HCT116 (cell line): ENCODE measurements at regions not wholly inside any gene's neighbourhood (a gene's known extent, or its start where the extent isn't known, plus 50 kb on each side); places are given as distances from the start of the nearest gene placed in this dataset.

Experiments used
- ATAC-seq: fragments of 200-7000 bp; cut with Tn5 transposase; 2 replicates; pipeline ENCODE4 v1.9.1; 2020; ENCODE audit warnings: mild to moderate bottlenecking, moderate library complexity
- BruUV-seq: library from RNA; stranded (reverse); fragments of 400-500 nt; replicated peaks from 2 replicates; lab custom pipeline; 2021; lab: Mats Ljungman, UMichigan
- CTCF ChIA-PET: fragments of 300-600 bp; sonication (Branson Sonifier 250); formaldehyde crosslinking; loops from one replicate; lab custom pipeline; 2021; ENCODE audit warnings: antibody characterized with exemption; lab: Charles Lee
- POLR2A ChIA-PET: fragments of 300-600, 350-600 bp; sonication (Branson Sonifier 250); formaldehyde crosslinking; loops from one replicate; lab custom pipeline; 2021; ENCODE audit warnings: antibody characterized with exemption; lab: Charles Lee
- RAD21 ChIA-PET, 2 experiments: fragments of 300-600 bp; sonication (Branson Sonifier 250); formaldehyde crosslinking; loops; one replicate each; lab custom pipeline; 2023; ENCODE audit warnings: low total read pairs in 2 of 2; ENCODE audit not compliant: uncharacterized antibody in 2 of 2, unreplicated experiment in 2 of 2, low non-redundant PET in 1 of 2; lab: Charles Lee
- DNase-seq: peaks from one replicate; pipeline ENCODE4 v3.0.0-alpha.2; 2010; ENCODE audit warnings: low read depth, low spot score
- H2AFZ ChIP-seq: fragments of 200-600 bp; shearing (Covaris generic), sonication (generic); 2 replicates; pipeline ENCODE4 v1.6.1; 2017; ENCODE audit warnings: low read depth, mixed run types, mixed read lengths, antibody characterized with exemption, low read length; ENCODE audit not compliant: poor library complexity, severe bottlenecking
- H3K27ac ChIP-seq: 2 replicates; pipeline ENCODE4 v1.5.1; 2012; ENCODE audit warnings: low read depth, low read length
- H3K27me3 ChIP-seq: fragments of 200-600 bp; sonication (generic); 2 replicates; pipeline ENCODE4 v1.6.1; 2016; ENCODE audit warnings: mixed run types, low read length, mixed read lengths; ENCODE audit not compliant: insufficient read depth
- H3K36me3 ChIP-seq, 2 experiments: fragments of 200-500 bp in 1 of 2; fragments of 200-600 bp in 1 of 2; sonication (Bioruptor generic) in 1 of 2; sonication (generic) in 1 of 2; 2 replicates each; pipeline versions ENCODE4 v1.5.1 to v1.6.1; 2014 to 2016; ENCODE audit warnings: low read length in 2 of 2, inconsistent platforms in 1 of 2, mixed read lengths in 1 of 2, mixed run types in 1 of 2; ENCODE audit not compliant: insufficient read depth in 2 of 2, control insufficient read depth in 1 of 2
- H3K4me1 ChIP-seq, 2 experiments: fragments of 200-600 bp in 1 of 2; sonication (generic) in 1 of 2; 2 replicates each; pipeline versions ENCODE4 v1.5.1 to v1.6.1; 2012 to 2017; ENCODE audit warnings: low read length in 2 of 2, inconsistent platforms in 1 of 2, mild to moderate bottlenecking in 1 of 2, mixed read lengths in 1 of 2, mixed run types in 1 of 2, moderate library complexity in 1 of 2; ENCODE audit not compliant: insufficient read depth in 2 of 2, control insufficient read depth in 1 of 2
- H3K4me2 ChIP-seq: fragments of 200-600 bp; sonication (generic); 2 replicates; pipeline ENCODE4 v1.6.1; 2017; ENCODE audit warnings: mixed run types, low read length, mixed read lengths
- H3K4me3 ChIP-seq, 2 experiments: fragments of 200-600 bp in 1 of 2; sonication (generic) in 1 of 2; replicated peaks in 1 of 2; 2 replicates each; pipeline ENCODE4 v1.5.1; 2011 to 2016; ENCODE audit warnings: low read length in 2 of 2, control low read depth in 1 of 2, low read depth in 1 of 2, mild to moderate bottlenecking in 1 of 2, mixed read lengths in 1 of 2, mixed run types in 1 of 2
- H3K79me2 ChIP-seq: fragments of 200-600 bp; sonication (generic); 2 replicates; pipeline ENCODE4 v1.6.1; 2017; ENCODE audit warnings: mild to moderate bottlenecking, mixed run types, low read length, moderate library complexity, mixed read lengths; ENCODE audit not compliant: insufficient read depth
- H3K9ac ChIP-seq: fragments of 200-600 bp; sonication (generic); 2 replicates; pipeline ENCODE4 v1.6.1; 2016; ENCODE audit warnings: low read length, mixed read lengths
- H3K9me2 ChIP-seq: fragments of 200-600 bp; sonication (generic), shearing (Covaris generic); 2 replicates; pipeline ENCODE4 v1.6.1; 2017; ENCODE audit warnings: mixed run types, mild to moderate bottlenecking, moderate library complexity; ENCODE audit not compliant: insufficient read depth
- H3K9me3 ChIP-seq, 2 experiments: fragments of 200-500 bp in 1 of 2; fragments of 200-600 bp in 1 of 2; sonication (Bioruptor generic) in 1 of 2; sonication (generic) in 1 of 2; 2 replicates each; pipeline ENCODE4 v1.6.1; 2014 to 2017; ENCODE audit warnings: low read length in 2 of 2, mixed read lengths in 2 of 2, inconsistent platforms in 1 of 2, low read depth in 1 of 2, mild to moderate bottlenecking in 1 of 2, mixed run types in 1 of 2, moderate library complexity in 1 of 2; ENCODE audit not compliant: control insufficient read depth in 1 of 2, insufficient read depth in 1 of 2
- H4K20me1 ChIP-seq: fragments of 200-600 bp; sonication (generic), shearing (Covaris generic); 2 replicates; pipeline ENCODE4 v1.6.1; 2017; ENCODE audit warnings: mixed run types, mild to moderate bottlenecking, moderate library complexity; ENCODE audit not compliant: insufficient read depth
- CEBPB ChIP-seq: IDR thresholded peaks from 2 replicates; pipeline ENCODE4 v1.6.1; 2012; ENCODE audit warnings: low read depth
- CTCF ChIP-seq, 3 experiments: fragments of 200-600 bp in 1 of 3; sonication (generic) in 1 of 3; IDR thresholded peaks in 2 of 3; conservative IDR thresholded peaks in 1 of 3; 2 replicates each; pipeline ENCODE4 v1.5.1; 2012 to 2017; ENCODE audit warnings: low read depth in 2 of 3, low read length in 2 of 3, antibody characterized with exemption in 1 of 3, borderline replicate concordance in 1 of 3, control low read depth in 1 of 3, mild to moderate bottlenecking in 1 of 3, mixed read lengths in 1 of 3, mixed run types in 1 of 3, moderate library complexity in 1 of 3; ENCODE audit not compliant: insufficient read depth in 1 of 3
- ELF1 ChIP-seq: IDR thresholded peaks from 2 replicates; pipeline ENCODE4 v1.6.1; 2012; ENCODE audit warnings: low read depth, borderline replicate concordance
- EZH2 ChIP-seq: fragments of 200-600 bp; sonication (generic); IDR thresholded peaks from 2 replicates; pipeline ENCODE4 v1.6.1; 2017; ENCODE audit warnings: antibody characterized with exemption, mixed run types
- FOSL1 ChIP-seq: IDR thresholded peaks from 2 replicates; pipeline ENCODE4 v1.6.1; 2012; ENCODE audit warnings: low read depth
- JUND ChIP-seq: IDR thresholded peaks from 2 replicates; pipeline ENCODE4 v1.6.1; 2012
- POLR2A ChIP-seq: IDR thresholded peaks from 2 replicates; pipeline ENCODE4 v1.7.0; 2011; ENCODE audit warnings: borderline replicate concordance; ENCODE audit not compliant: insufficient read depth, insufficient read length; ENCODE audit errors: extremely low read depth
- RAD21 ChIP-seq: IDR thresholded peaks from 2 replicates; pipeline ENCODE4 v1.6.1; 2012; ENCODE audit warnings: low read depth, mild to moderate bottlenecking
- REST ChIP-seq: IDR thresholded peaks from 2 replicates; pipeline ENCODE4 v1.6.1; 2012; ENCODE audit warnings: low read depth
- SP1 ChIP-seq: IDR thresholded peaks from 2 replicates; pipeline ENCODE4 v1.6.1; 2012; ENCODE audit warnings: low read depth
- SRF ChIP-seq: IDR thresholded peaks from 2 replicates; pipeline ENCODE4 v1.6.1; 2012; ENCODE audit warnings: low read depth
- TCF7L2 ChIP-seq: IDR thresholded peaks from 2 replicates; pipeline ENCODE4 v1.7.0; 2011; ENCODE audit warnings: borderline replicate concordance, inconsistent platforms; ENCODE audit not compliant: insufficient read depth, insufficient read length; ENCODE audit errors: extremely low read depth
- YY1 ChIP-seq: IDR thresholded peaks from 2 replicates; pipeline ENCODE4 v1.6.1; 2011; ENCODE audit warnings: low read length, low read depth, moderate library complexity, mild to moderate bottlenecking; ENCODE audit not compliant: insufficient replicate concordance; ENCODE audit errors: extremely low read depth
- ZBTB33 ChIP-seq: IDR thresholded peaks from 2 replicates; pipeline ENCODE4 v1.6.1; 2011; ENCODE audit warnings: mild to moderate bottlenecking, low read length, moderate library complexity; ENCODE audit not compliant: insufficient replicate concordance; ENCODE audit errors: extremely low read depth
- ZNF274 ChIP-seq: fragments of 200-500 bp; sonication (Bioruptor generic); IDR thresholded peaks from 2 replicates; pipeline ENCODE4 v1.6.1; 2014; ENCODE audit warnings: mild to moderate bottlenecking, low read depth, low read length, inconsistent platforms
- intact Hi-C: fragments of 100-400 bp; cut with micrococcal nuclease; formaldehyde crosslinking; loops from 2 replicates; pipeline ENCODE4 v1.10.0; 2022
- TF ChIP-seq, protein P1 (sequence below): IDR thresholded peaks from 2 replicates; pipeline ENCODE4 v1.6.1; 2012
- TF ChIP-seq, protein P2 (sequence below): IDR thresholded peaks from 2 replicates; pipeline ENCODE4 v1.6.1; 2012

GRCh38 chr12:132392389-132393244 lies 63.2 kb upstream of the GALNT9 start:
- Histone ChIP-seq H3K27me3 (no peaks in the 10 kb centered on the region; the same call in 1 of the 2 replicates), H3K9me3 (no peaks in the 10 kb centered on the region), H4K20me1 (no peaks in the 10 kb centered on the region), H3K4me1 (peaks cover 16 to 22% of the 10 kb centered on the region in 2 experiments), H3K79me2 (no peaks in the 10 kb centered on the region), H3K36me3 (no peaks in the 10 kb centered on the region), H3K27ac (no peak overlapping the region; the same call in 1 of the 2 replicates), H3K9me2 (no peaks in the 10 kb centered on the region), H3K4me2 (peak overlapping the region; percentile 79), H3K9ac (peak overlapping the region; percentile 43), H3K4me3 (peak overlapping the region in 1 of 2 experiments; percentile 49; a peak in 2 of 4 replicates), H2AFZ (peak overlapping the region; percentile 96)
- POLR2A ChIA-PET, result no interaction called here
- DNase-seq (no peak), ATAC-seq (no peak)
- BruUV-seq, result no TSS peak
- CTCF ChIA-PET, result no interaction called here
- no peak for TF ChIP-seq POLR2A
- TF ChIP-seq FOSL1, result no peak
- TF ChIP-seq JUND, result no peak
- TF ChIP-seq YY1, result no peak
- TF ChIP-seq SRF, result no peak
- no peak for TF ChIP-seq ZBTB33
- TF ChIP-seq ELF1, result no peak
- TF ChIP-seq, protein P1, sequence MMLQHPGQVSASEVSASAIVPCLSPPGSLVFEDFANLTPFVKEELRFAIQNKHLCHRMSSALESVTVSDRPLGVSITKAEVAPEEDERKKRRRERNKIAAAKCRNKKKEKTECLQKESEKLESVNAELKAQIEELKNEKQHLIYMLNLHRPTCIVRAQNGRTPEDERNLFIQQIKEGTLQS, result no peak
- TF ChIP-seq EZH2, result no peak
- no peak for TF ChIP-seq SP1
- TF ChIP-seq TCF7L2, result no peak
- TF ChIP-seq CEBPB, result no peak
- TF ChIP-seq RAD21, result no peak
- no peak for TF ChIP-seq CTCF (IDR thresholded peaks at IDR 0.05 in 2 of 3, conservative IDR thresholded peaks at IDR 0.05 in 1 of 3; ENCODE audit: borderline replicate concordance in 1 of 3, insufficient read depth in 1 of 3, low read depth in 2 of 3, low read length in 2 of 3)
- no peak for TF ChIP-seq ZNF274
- TF ChIP-seq REST, result no peak
- TF ChIP-seq, protein P2, sequence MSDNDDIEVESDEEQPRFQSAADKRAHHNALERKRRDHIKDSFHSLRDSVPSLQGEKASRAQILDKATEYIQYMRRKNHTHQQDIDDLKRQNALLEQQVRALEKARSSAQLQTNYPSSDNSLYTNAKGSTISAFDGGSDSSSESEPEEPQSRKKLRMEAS, result no peak
- RAD21 ChIA-PET, result no interaction called here
- intact Hi-C loops, result loop anchor here (5.0 kb wide), 1 partner anchor 105 kb away; no protein-coding TSS in a partner anchor
